Uterus (tissue), 2 donors: ENCODE measurements at regions not wholly inside any gene's neighbourhood (a gene's known extent, or its start where the extent isn't known, plus 50 kb on each side); places are given as distances from the start of the nearest gene placed in this dataset.

ENCODE experiments used
- CTCF ChIP-seq, 4 experiments: fragments of 200-600 bp in 2 of 4; fragments of 450-650 bp in 2 of 4; sonication (generic) in 2 of 4; IDR thresholded peaks; one replicate each; pipeline ENCODE4 v1.5.1; 2016 to 2019; ENCODE audit warnings: antibody characterized with exemption in 4 of 4, mild to moderate bottlenecking in 2 of 4, moderate library complexity in 1 of 4
- POLR2A ChIP-seq, 2 donors: fragments of 450-650 bp; IDR thresholded peaks; one replicate each; pipeline ENCODE4 v1.6.1; 2016; ENCODE audit warnings: antibody characterized with exemption in 2 of 2, mild to moderate bottlenecking in 1 of 2, moderate library complexity in 1 of 2

GRCh38 chr10:118521415-118522117 lies 73.9 kb downstream of the PRLHR start:
- TF ChIP-seq CTCF (IDR thresholded peaks at IDR 0.05), result no peak
- TF ChIP-seq POLR2A (IDR thresholded peaks at IDR 0.05), result no peak
